ENCODE measurements at regions not wholly inside any gene's neighbourhood (a gene's known extent, or its start where the extent isn't known, plus 50 kb on each side); places are given as distances from the start of the nearest gene placed in this dataset.

DNA sequence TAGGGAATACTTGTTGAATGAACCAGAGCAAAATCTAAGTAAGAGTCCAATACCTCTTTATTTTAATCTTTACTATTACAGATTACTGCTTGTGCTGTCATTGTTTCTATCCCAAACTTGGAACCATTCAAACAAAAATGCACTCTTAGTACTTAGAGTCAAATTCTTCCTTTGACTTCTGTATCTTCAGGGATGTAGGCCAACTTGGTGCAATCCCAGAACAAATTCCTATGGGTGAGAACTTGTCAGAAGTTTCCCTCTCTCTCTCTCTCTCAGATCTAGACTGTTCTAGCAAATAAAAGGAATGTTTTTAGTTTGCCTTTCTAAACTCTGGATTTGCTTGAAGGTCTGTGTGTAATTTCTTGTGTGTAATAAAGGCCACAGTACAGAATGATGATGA is 329.0 kb upstream of the TMTC4 start (continued):
- TF ChIP-seq HDAC2 (IDR thresholded peaks at IDR 0.05; ENCODE audit: borderline replicate concordance in 1 of 2, low read depth in 2 of 2, low read length in 2 of 2) (no peak), TEAD4 (IDR thresholded peaks at IDR 0.05; ENCODE audit: low read depth, low read length) (no peak), PHF8 (conservative IDR thresholded peaks at IDR 0.05; ENCODE audit: low read depth, low read length) (no peak)
